ENCODE measurements at regions not wholly inside any gene's neighbourhood (a gene's known extent, or its start where the extent isn't known, plus 50 kb on each side); places are given as distances from the start of the nearest gene placed in this dataset.

- no peak for TF ChIP-seq CTCF (IDR thresholded peaks at IDR 0.05; ENCODE audit: insufficient read depth, low read length, poor library complexity, severe bottlenecking)
- DNase-seq (ENCODE audit: low read depth) = no peak
- Histone ChIP-seq H3K36me3 (ENCODE audit: control insufficient read depth, insufficient read depth, low read length) (no peaks in the 10 kb centered on the region), H3K4me3 (ENCODE audit: low read depth, low read length) (no peak overlapping the region), H3K27me3 (ENCODE audit: control insufficient read depth, insufficient read depth, low read length) (no peaks in the 10 kb centered on the region)
Observed at GRCh38 chr3:162224746-162225145, 728.1 kb downstream of the OTOL1 start.

GRCh38 chr3:162236949-162237348, 740.3 kb downstream of the OTOL1 start:
- no peak for DNase-seq (ENCODE audit: low read depth)
- H3K4me3 ChIP-seq (ENCODE audit: low read depth, low read length) = no peak overlapping the region
- no peak for TF ChIP-seq CTCF (IDR thresholded peaks at IDR 0.05; ENCODE audit: insufficient read depth, low read length, poor library complexity, severe bottlenecking)
- H3K36me3 ChIP-seq (ENCODE audit: control insufficient read depth, insufficient read depth, low read length) = no peaks in the 10 kb centered on the region
- no peaks in the 10 kb centered on the region for H3K27me3 ChIP-seq (ENCODE audit: control insufficient read depth, insufficient read depth, low read length)

- DNase-seq (ENCODE audit: low read depth) = no peak
Observed at GRCh38 chr3:162250782-162251181, 754.2 kb downstream of the OTOL1 start.

GRCh38 chr3:162262129-162262528, 765.5 kb downstream of the OTOL1 start:
- no peak for DNase-seq (ENCODE audit: low read depth)
- no peak overlapping the region for H3K4me3 ChIP-seq (ENCODE audit: low read depth, low read length)
- no peaks in the 10 kb centered on the region for H3K36me3 ChIP-seq (ENCODE audit: control insufficient read depth, insufficient read depth, low read length)
- no peak for TF ChIP-seq CTCF (IDR thresholded peaks at IDR 0.05; ENCODE audit: insufficient read depth, low read length, poor library complexity, severe bottlenecking)
- no peaks in the 10 kb centered on the region for H3K27me3 ChIP-seq (ENCODE audit: control insufficient read depth, insufficient read depth, low read length)

More at GRCh38 chr3:162250782-162251181, 754.2 kb downstream of the OTOL1 start:
- TF ChIP-seq CTCF (IDR thresholded peaks at IDR 0.05; ENCODE audit: insufficient read depth, low read length, poor library complexity, severe bottlenecking) = no peak
- Histone ChIP-seq H3K27me3 (ENCODE audit: control insufficient read depth, insufficient read depth, low read length) (no peaks in the 10 kb centered on the region), H3K4me3 (ENCODE audit: low read depth, low read length) (no peak overlapping the region), H3K36me3 (ENCODE audit: control insufficient read depth, insufficient read depth, low read length) (no peaks in the 10 kb centered on the region)

GRCh38 chr3:162263596-162263995, 767.0 kb downstream of the OTOL1 start:
- Histone ChIP-seq H3K4me3 (ENCODE audit: low read depth, low read length) (no peak overlapping the region), H3K27me3 (ENCODE audit: control insufficient read depth, insufficient read depth, low read length) (no peaks in the 10 kb centered on the region), H3K36me3 (ENCODE audit: control insufficient read depth, insufficient read depth, low read length) (no peaks in the 10 kb centered on the region)
- DNase-seq (ENCODE audit: low read depth) = no peak
- TF ChIP-seq CTCF (IDR thresholded peaks at IDR 0.05; ENCODE audit: insufficient read depth, low read length, poor library complexity, severe bottlenecking) = no peak

GRCh38 chr3:162269636-162270458, 773.2 kb downstream of the OTOL1 start:
- H3K36me3 ChIP-seq (ENCODE audit: control insufficient read depth, insufficient read depth, low read length) = no peaks in the 10 kb centered on the region
- no peak for TF ChIP-seq CTCF (IDR thresholded peaks at IDR 0.05; ENCODE audit: insufficient read depth, low read length, poor library complexity, severe bottlenecking)
- no peak for DNase-seq (ENCODE audit: low read depth)
- no peaks in the 10 kb centered on the region for H3K27me3 ChIP-seq (ENCODE audit: control insufficient read depth, insufficient read depth, low read length)
- H3K4me3 ChIP-seq (ENCODE audit: low read depth, low read length) = no peak overlapping the region
